DOHH2 (cell line): ENCODE measurements at regions not wholly inside any gene's neighbourhood (a gene's known extent, or its start where the extent isn't known, plus 50 kb on each side); places are given as distances from the start of the nearest gene placed in this dataset.
"Not testable (repeated sequence)": the region's sequence is repeated elsewhere in the genome, so short reads cannot be mapped to it uniquely, and the experiment has no call there.

ENCODE experiments used
- EZH2phosphoT487 ChIP-seq: fragments of 200-600 bp; sonication (generic); IDR thresholded peaks from 2 replicates; pipeline ENCODE4 v1.6.1; 2017; ENCODE audit warnings: borderline replicate concordance, mild to moderate bottlenecking, antibody characterized with exemption, low read length, moderate library complexity, mixed read lengths
- TF ChIP-seq, protein P1 (sequence below): fragments of 200-600 bp; sonication (generic); IDR thresholded peaks from one replicate; pipeline ENCODE4 v1.5.1; 2014; ENCODE audit warnings: antibody characterized with exemption, mild to moderate bottlenecking, low read depth, low read length; ENCODE audit not compliant: poor library complexity, severe bottlenecking

DNA sequence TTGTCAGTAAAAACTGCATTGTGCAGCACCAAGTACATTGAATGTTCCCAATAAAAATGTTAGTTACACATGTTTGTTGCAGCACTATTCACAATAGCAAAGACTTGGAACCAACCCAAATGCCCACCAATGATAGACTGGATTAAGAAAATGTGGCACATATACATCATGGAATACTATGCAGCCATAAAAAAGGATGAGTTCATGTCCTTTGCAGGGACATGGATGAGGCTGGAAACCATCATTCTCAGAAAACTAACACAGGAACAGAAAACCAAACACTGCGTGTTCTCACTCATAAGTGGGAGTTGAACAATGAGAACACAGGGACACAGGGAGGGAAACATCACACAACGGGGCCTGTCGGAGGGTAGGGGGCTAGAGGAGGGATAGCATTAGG lies 401.3 kb upstream of the NR5A2 start:
- TF ChIP-seq, protein P1, sequence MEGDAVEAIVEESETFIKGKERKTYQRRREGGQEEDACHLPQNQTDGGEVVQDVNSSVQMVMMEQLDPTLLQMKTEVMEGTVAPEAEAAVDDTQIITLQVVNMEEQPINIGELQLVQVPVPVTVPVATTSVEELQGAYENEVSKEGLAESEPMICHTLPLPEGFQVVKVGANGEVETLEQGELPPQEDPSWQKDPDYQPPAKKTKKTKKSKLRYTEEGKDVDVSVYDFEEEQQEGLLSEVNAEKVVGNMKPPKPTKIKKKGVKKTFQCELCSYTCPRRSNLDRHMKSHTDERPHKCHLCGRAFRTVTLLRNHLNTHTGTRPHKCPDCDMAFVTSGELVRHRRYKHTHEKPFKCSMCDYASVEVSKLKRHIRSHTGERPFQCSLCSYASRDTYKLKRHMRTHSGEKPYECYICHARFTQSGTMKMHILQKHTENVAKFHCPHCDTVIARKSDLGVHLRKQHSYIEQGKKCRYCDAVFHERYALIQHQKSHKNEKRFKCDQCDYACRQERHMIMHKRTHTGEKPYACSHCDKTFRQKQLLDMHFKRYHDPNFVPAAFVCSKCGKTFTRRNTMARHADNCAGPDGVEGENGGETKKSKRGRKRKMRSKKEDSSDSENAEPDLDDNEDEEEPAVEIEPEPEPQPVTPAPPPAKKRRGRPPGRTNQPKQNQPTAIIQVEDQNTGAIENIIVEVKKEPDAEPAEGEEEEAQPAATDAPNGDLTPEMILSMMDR = not testable (repeated sequence)
- TF ChIP-seq EZH2phosphoT487 = not testable (repeated sequence)
